Upper lobe of left lung (tissue), 6 donors: ENCODE measurements at regions not wholly inside any gene's neighbourhood (a gene's known extent, or its start where the extent isn't known, plus 50 kb on each side); places are given as distances from the start of the nearest gene placed in this dataset.

Source experiments
- ATAC-seq, 2 donors: fragments of 200-7000 bp; cut with Tn5 transposase; one replicate each; pipeline ENCODE4 v1.9.1; 2022; ENCODE audit warnings: mild to moderate bottlenecking in 2 of 2, moderate library complexity in 2 of 2; ENCODE audit not compliant: low FRiP score in 2 of 2
- DNase-seq, 2 donors: peaks; one replicate each; pipeline ENCODE4 v3.0.0-alpha.2; 2019 to 2020
- H3K27ac ChIP-seq, 4 donors: fragments of 200-600 bp; sonication (generic); one replicate each; pipeline ENCODE4 v1.5.1; 2016 to 2019
- H3K27me3 ChIP-seq, 4 donors: fragments of 200-600 bp; sonication (generic); one replicate each; pipeline ENCODE4 v1.5.1; 2017 to 2019
- H3K36me3 ChIP-seq, 4 donors: fragments of 200-600 bp; sonication (generic); one replicate each; pipeline ENCODE4 v1.5.1; 2016 to 2019
- H3K4me1 ChIP-seq, 4 donors: fragments of 200-600 bp; sonication (generic); one replicate each; pipeline ENCODE4 v1.5.1; 2018 to 2019
- H3K4me3 ChIP-seq, 4 donors: fragments of 200-600 bp; sonication (generic); one replicate each; pipeline ENCODE4 v1.5.1; 2017 to 2019; ENCODE audit warnings: mild to moderate bottlenecking in 2 of 4, moderate library complexity in 1 of 4
- H3K9me3 ChIP-seq, 4 donors: fragments of 200-600 bp; sonication (generic); one replicate each; pipeline ENCODE4 v1.5.1; 2018 to 2019
- CTCF ChIP-seq, 6 experiments: fragments of 450-650 bp in 4 of 6; fragments of 200-600 bp in 2 of 6; sonication (generic) in 2 of 6; IDR thresholded peaks; one replicate each; pipeline ENCODE4 v1.5.1; 2016 to 2019; ENCODE audit warnings: antibody characterized with exemption in 6 of 6
- EP300 ChIP-seq, 4 donors: sonication (generic); formaldehyde crosslinking; IDR thresholded peaks; one replicate each; pipeline ENCODE4 v1.5.1; 2017; ENCODE audit warnings: antibody characterized with exemption in 4 of 4, control low read depth in 2 of 4
- POLR2A ChIP-seq, 4 donors: fragments of 450-650 bp; IDR thresholded peaks; one replicate each; pipeline ENCODE4 v1.5.1; 2016 to 2017; ENCODE audit warnings: antibody characterized with exemption in 4 of 4, mild to moderate bottlenecking in 2 of 4
- POLR2AphosphoS5 ChIP-seq, 2 donors: sonication (generic); formaldehyde crosslinking; IDR thresholded peaks; one replicate each; pipeline ENCODE4 v1.5.1; 2017; ENCODE audit warnings: antibody characterized with exemption in 2 of 2
- WGBS, 2 donors: methylation state at CpG; one replicate each; pipeline ENCODE4 v1.1.5; 2017 to 2018; 5-methylcytosine and 5-hydroxymethylcytosine counted together
- donor health status: DM: no; HTN: no; CAD: no; lungs with moderate emphysema.
- donor health status: DM: no; HTN: yes; CAD: no; lungs with severe emphysema.

- H3K4me3 ChIP-seq: no peak overlapping the region
- ATAC-seq: peak in 1 of 2 donors; percentile 51
- no peak overlapping the region for H3K27ac ChIP-seq
- no peak for TF ChIP-seq CTCF (IDR thresholded peaks at IDR 0.05)
- TF ChIP-seq POLR2AphosphoS5 (IDR thresholded peaks at IDR 0.05): no peak
- no peak for TF ChIP-seq POLR2A (IDR thresholded peaks at IDR 0.05)
- TF ChIP-seq EP300 (IDR thresholded peaks at IDR 0.05): no peak
- H3K36me3 ChIP-seq: no peaks in the 10 kb centered on the region
- WGBS, 2 donors: 12 to 21% methylated on average over 2 of the region's 2 CpGs
- H3K27me3 ChIP-seq: no peaks in the 10 kb centered on the region
- no peaks in the 10 kb centered on the region for H3K4me1 ChIP-seq
- DNase-seq: peak in 1 of 2 donors; percentile 42
- H3K9me3 ChIP-seq: no peaks in the 10 kb centered on the region
Observed at GRCh38 chr1:112172294-112172882, 182.9 kb upstream of the KCND3 start.

- no peak overlapping the region for H3K4me3 ChIP-seq
- H3K27ac ChIP-seq: no peak overlapping the region
- WGBS, 2 donors: 68 to 73% methylated on average over 6 of the region's 6 CpGs
- ATAC-seq (no peak), DNase-seq (no peak)
- no peaks in the 10 kb centered on the region for H3K9me3 ChIP-seq
- TF ChIP-seq CTCF (IDR thresholded peaks at IDR 0.05) (no peak), EP300 (IDR thresholded peaks at IDR 0.05) (no peak), POLR2AphosphoS5 (IDR thresholded peaks at IDR 0.05) (no peak), POLR2A (IDR thresholded peaks at IDR 0.05) (no peak)
- H3K27me3 ChIP-seq: no peaks in the 10 kb centered on the region
- H3K4me1 ChIP-seq: no peaks in the 10 kb centered on the region
- no peaks in the 10 kb centered on the region for H3K36me3 ChIP-seq
Observed at GRCh38 chr1:112177314-112177713, 187.8 kb upstream of the KCND3 start.

GRCh38 chr1:112188611-112189010 is 199.1 kb upstream of the KCND3 start:
- TF ChIP-seq POLR2AphosphoS5 (IDR thresholded peaks at IDR 0.05) (no peak), POLR2A (IDR thresholded peaks at IDR 0.05) (no peak), CTCF (IDR thresholded peaks at IDR 0.05) (no peak), EP300 (IDR thresholded peaks at IDR 0.05) (no peak)
- H3K27ac ChIP-seq: no peak overlapping the region
- no peak overlapping the region for H3K4me3 ChIP-seq
- ATAC-seq (no peak), DNase-seq (no peak)
- no peaks in the 10 kb centered on the region for H3K9me3 ChIP-seq
- no peaks in the 10 kb centered on the region for H3K27me3 ChIP-seq
- no peaks in the 10 kb centered on the region for H3K4me1 ChIP-seq
- H3K36me3 ChIP-seq: no peaks in the 10 kb centered on the region

GRCh38 chr1:112196008-112196588 is 199.9 kb upstream of the CTTNBP2NL start:
- H3K36me3 ChIP-seq: no peaks in the 10 kb centered on the region
- no peak overlapping the region for H3K27ac ChIP-seq
- H3K9me3 ChIP-seq: no peaks in the 10 kb centered on the region
- H3K27me3 ChIP-seq: no peaks in the 10 kb centered on the region
- H3K4me3 ChIP-seq: no peak overlapping the region
- 45 to 64% methylated on average over 4 of the region's 4 CpGs for WGBS, 2 donors
- no peak for TF ChIP-seq CTCF (IDR thresholded peaks at IDR 0.05)
- TF ChIP-seq POLR2AphosphoS5 (IDR thresholded peaks at IDR 0.05): no peak
- TF ChIP-seq EP300 (IDR thresholded peaks at IDR 0.05): no peak
- TF ChIP-seq POLR2A (IDR thresholded peaks at IDR 0.05): no peak
- DNase-seq: no peak
- H3K4me1 ChIP-seq: no peaks in the 10 kb centered on the region
- ATAC-seq: no peak

- TF ChIP-seq CTCF (IDR thresholded peaks at IDR 0.05) (no peak), POLR2AphosphoS5 (IDR thresholded peaks at IDR 0.05) (no peak), POLR2A (IDR thresholded peaks at IDR 0.05) (no peak), EP300 (IDR thresholded peaks at IDR 0.05) (no peak)
- H3K4me1 ChIP-seq: no peaks in the 10 kb centered on the region
- ATAC-seq: no peak
- 82 to 87% methylated on average over 4 of the region's 4 CpGs for WGBS, 2 donors
- no peaks in the 10 kb centered on the region for H3K9me3 ChIP-seq
- DNase-seq: no peak
- no peaks in the 10 kb centered on the region for H3K36me3 ChIP-seq
- H3K27ac ChIP-seq: no peak overlapping the region
- H3K27me3 ChIP-seq: no peaks in the 10 kb centered on the region
- no peak overlapping the region for H3K4me3 ChIP-seq
Observed at GRCh38 chr1:112196731-112197130, 199.3 kb upstream of the CTTNBP2NL start.
